ENCODE measurements at regions not wholly inside any gene's neighbourhood (a gene's known extent, or its start where the extent isn't known, plus 50 kb on each side); places are given as distances from the start of the nearest gene placed in this dataset.

- TF ChIP-seq POLR2A (IDR thresholded peaks at IDR 0.05) (no peak), CTCF (IDR thresholded peaks at IDR 0.05) (no peak)
Observed at GRCh38 chr1:191460234-191460633, 698.0 kb upstream of the RGS18 start.
